Effector memory CD8-positive, alpha-beta T cell (primary cell): ENCODE measurements at regions not wholly inside any gene's neighbourhood (a gene's known extent, or its start where the extent isn't known, plus 50 kb on each side); places are given as distances from the start of the nearest gene placed in this dataset.

Source experiments
- ATAC-seq: fragments of 150-1000 bp; cut with Tn5 transposase; replicated peaks from 2 replicates; pipeline ENCODE4 v1.10.0; 2021; ENCODE audit warnings: mild to moderate bottlenecking, moderate library complexity
- DNase-seq, 3 experiments: peaks; one replicate each; pipeline ENCODE4 v3.0.0; 2021
- H3K27ac Mint-ChIP-seq, 2 donors: one replicate each; pipeline ENCODE4 v1.8.0; 2022; ENCODE audit warnings: mild to moderate bottlenecking in 2 of 2, mixed read lengths in 2 of 2, moderate library complexity in 2 of 2
- H3K27me3 Mint-ChIP-seq, 2 donors: one replicate each; pipeline ENCODE4 v1.8.0; 2022; ENCODE audit warnings: mixed read lengths in 2 of 2
- H3K36me3 Mint-ChIP-seq: one replicate; pipeline ENCODE4 v1.8.0; 2022; ENCODE audit warnings: mild to moderate bottlenecking, moderate library complexity, mixed read lengths; ENCODE audit not compliant: insufficient read depth
- H3K4me1 Mint-ChIP-seq, 2 donors: one replicate each; pipeline ENCODE4 v1.8.0; 2022; ENCODE audit warnings: low read depth in 2 of 2, mixed read lengths in 2 of 2
- H3K4me3 Mint-ChIP-seq, 2 donors: one replicate each; pipeline ENCODE4 v1.8.0; 2022; ENCODE audit warnings: mild to moderate bottlenecking in 2 of 2, mixed read lengths in 2 of 2, moderate library complexity in 2 of 2
- H3K9me3 Mint-ChIP-seq, 2 donors: one replicate each; pipeline ENCODE4 v1.8.0; 2022; ENCODE audit warnings: mixed read lengths in 2 of 2

DNA sequence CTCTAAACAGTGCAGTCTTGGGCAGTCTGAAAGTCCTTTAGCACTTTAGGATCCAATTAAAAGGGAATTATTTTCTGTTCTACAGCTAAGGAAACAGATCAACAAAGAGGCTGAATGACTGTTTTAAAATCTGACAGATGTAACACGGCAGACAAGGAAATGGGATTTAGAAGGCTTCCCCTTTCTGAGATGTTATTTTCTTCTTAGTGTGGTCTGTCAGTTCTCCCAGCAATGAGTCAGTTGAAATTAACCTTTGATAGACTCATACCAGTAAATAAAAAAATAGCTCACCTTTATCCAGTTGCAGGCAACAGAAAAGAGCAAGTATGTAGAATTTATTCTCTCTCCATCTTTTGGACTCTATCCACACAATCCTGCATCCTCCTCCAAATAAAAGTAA, 98.1 kb downstream of the NEDD1 start:
- Mint-ChIP-seq H3K36me3 (no peaks in the 10 kb centered on the region), H3K27ac (no peak overlapping the region), H3K4me3 (no peak overlapping the region), H3K9me3 (no peaks in the 10 kb centered on the region), H3K27me3 (peaks cover 38 to 48% of the 10 kb centered on the region in 2 donors), H3K4me1 (no peaks in the 10 kb centered on the region)
- ATAC-seq: no peak
- no peak for DNase-seq

DNA sequence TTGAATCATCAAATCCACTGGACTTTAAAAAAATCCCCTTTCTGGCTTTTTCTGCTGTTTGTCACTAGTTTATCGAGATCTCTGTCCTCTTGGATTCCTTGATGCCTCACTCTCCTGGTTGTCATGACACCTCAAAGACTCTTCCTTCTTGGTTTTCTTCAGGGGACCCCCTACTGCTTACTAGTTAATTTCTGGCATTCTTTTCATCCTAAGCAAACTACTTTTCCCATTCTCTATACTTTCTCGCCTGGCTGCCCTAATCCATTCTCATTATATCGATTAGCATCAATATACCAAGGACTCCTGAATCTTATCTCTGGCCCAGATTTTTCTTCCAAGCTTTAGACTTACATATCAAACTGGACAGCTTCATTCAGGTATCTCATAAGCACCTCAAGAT, 98.6 kb downstream of the NEDD1 start:
- Mint-ChIP-seq H3K36me3 (no peaks in the 10 kb centered on the region), H3K4me1 (no peaks in the 10 kb centered on the region), H3K27me3 (peaks cover 39 to 49% of the 10 kb centered on the region in 2 donors), H3K27ac (no peak overlapping the region), H3K4me3 (no peak overlapping the region), H3K9me3 (no peaks in the 10 kb centered on the region)
- DNase-seq (no peak), ATAC-seq (no peak)

DNA sequence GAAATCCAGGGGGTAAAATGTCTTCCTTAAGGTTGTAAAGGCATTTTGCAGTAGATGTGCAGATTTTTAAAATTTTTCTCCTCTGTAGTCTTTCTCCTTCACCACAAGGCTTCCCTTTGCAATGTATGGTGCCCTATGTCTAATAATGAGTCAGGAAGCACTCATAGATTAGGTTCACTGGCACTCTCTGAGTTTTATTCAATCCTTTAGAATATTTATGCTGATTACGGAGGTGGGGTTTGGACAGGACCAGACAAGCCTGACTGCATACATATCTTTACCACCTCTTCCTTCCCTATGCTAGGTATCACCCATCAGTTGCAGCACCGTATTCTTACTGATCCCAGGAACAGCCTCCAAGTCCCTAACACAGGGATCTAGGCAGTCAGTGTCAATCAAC, 99.5 kb downstream of the NEDD1 start:
- peaks cover 39 to 49% of the 10 kb centered on the region in 2 donors for H3K27me3 Mint-ChIP-seq
- ATAC-seq: no peak
- H3K36me3 Mint-ChIP-seq: no peaks in the 10 kb centered on the region
- DNase-seq: no peak
- no peak overlapping the region for H3K4me3 Mint-ChIP-seq
- no peak overlapping the region for H3K27ac Mint-ChIP-seq
- no peaks in the 10 kb centered on the region for H3K4me1 Mint-ChIP-seq
- no peaks in the 10 kb centered on the region for H3K9me3 Mint-ChIP-seq

DNA sequence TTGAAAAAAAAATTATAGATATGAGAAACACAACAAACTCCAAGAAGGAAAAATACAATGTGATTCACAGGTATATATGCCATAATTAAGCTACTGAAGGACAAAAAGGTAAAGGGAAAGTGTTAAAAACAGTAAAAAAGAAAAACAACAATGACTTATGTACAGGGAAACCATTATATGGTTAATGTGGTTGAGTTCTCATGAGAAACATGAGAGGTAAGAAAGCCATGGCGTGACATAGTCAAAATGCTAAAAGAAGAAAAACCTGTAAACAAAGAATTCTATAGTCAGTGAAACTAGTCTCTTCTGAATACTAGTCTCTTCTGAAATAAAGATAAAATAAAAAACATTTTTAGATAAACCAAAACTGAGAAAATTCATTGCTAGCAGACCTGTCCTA, 109.1 kb downstream of the NEDD1 start:
- peaks cover 21 to 34% of the 10 kb centered on the region in 2 donors for H3K27me3 Mint-ChIP-seq
- H3K4me1 Mint-ChIP-seq: no peaks in the 10 kb centered on the region
- no peaks in the 10 kb centered on the region for H3K9me3 Mint-ChIP-seq
- no peaks in the 10 kb centered on the region for H3K36me3 Mint-ChIP-seq
- ATAC-seq: no peak
- no peak overlapping the region for H3K4me3 Mint-ChIP-seq
- DNase-seq: no peak
- no peak overlapping the region for H3K27ac Mint-ChIP-seq

DNA sequence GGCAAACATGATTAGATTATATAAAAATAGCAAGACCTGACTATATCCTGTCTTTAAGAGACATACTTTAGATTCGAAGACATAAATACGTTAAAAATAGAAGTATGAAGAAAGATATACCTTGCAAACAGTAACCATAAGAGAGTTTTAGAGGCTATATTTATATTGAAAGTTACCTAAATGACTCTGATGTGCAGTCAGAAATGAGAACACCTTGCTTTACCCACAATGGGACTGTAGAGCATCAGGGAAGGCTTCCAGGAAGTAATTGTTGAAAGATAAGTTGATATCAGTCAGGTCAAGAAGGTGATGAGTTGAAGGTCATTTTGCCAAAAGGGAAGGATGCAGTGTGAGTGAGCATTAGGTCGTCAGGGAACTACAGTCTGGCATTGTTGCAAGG, 110.2 kb downstream of the NEDD1 start:
- no peaks in the 10 kb centered on the region for H3K36me3 Mint-ChIP-seq
- no peaks in the 10 kb centered on the region for H3K4me1 Mint-ChIP-seq
- ATAC-seq: no peak
- H3K27me3 Mint-ChIP-seq: peaks cover 21 to 34% of the 10 kb centered on the region in 2 donors
- H3K27ac Mint-ChIP-seq: no peak overlapping the region
- no peaks in the 10 kb centered on the region for H3K9me3 Mint-ChIP-seq
- H3K4me3 Mint-ChIP-seq: no peak overlapping the region
- DNase-seq: no peak

DNA sequence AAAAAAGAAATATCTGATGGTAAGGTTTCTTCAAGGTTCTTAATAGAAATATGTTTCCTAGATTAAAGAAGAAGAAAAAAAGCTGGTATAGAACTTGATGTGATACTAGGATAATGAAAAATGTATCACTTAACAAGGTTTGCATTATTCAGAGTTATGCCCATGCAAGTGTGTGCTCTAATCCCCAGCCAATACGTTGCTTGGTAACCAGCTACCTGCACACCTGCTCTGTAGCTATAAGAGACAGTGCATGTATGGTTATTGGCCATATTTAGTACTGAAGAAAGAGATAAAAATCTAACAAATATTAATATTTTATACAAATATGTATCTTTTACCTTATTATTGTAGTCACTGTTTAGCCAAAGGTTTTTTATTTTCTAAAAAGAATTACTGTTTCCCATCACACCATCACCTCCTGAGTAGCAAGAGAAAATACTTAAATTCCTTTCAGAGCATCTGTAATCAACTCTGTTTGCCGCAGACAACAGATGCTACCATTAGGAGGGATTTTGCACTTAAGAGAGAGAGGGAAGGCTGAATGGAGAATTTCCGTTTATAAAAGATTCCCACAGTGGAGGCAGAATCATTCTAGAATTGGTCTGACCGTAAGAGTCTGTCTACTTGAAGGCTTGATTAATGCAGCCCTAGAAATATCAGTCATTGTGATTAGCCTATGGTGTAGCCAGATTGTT, 115.6 kb downstream of the NEDD1 start:
- Mint-ChIP-seq H3K4me1 (no peaks in the 10 kb centered on the region), H3K36me3 (no peaks in the 10 kb centered on the region), H3K27me3 (no peaks in the 10 kb centered on the region), H3K4me3 (no peak overlapping the region), H3K9me3 (no peaks in the 10 kb centered on the region), H3K27ac (no peak overlapping the region)
- DNase-seq (no peak), ATAC-seq (no peak)

DNA sequence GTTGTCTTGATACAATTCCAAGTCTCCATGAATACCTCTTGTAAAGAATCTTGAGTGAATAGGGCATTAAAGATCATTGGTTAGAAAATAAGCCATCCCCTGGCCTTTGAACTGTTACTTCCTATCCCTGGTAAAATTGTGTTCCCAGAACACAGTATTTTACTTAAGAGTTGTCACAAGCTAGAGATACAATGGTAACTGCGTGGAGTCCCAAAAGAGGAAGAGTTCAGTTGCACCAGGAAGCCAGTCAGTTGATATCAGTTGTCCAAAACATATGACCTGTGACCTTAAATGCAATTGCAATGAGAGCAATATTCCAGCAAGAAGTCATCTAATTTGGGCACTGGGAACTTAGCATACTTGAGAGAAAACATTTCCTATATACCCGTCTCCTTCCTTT, 117.3 kb downstream of the NEDD1 start:
- Mint-ChIP-seq H3K9me3 (no peaks in the 10 kb centered on the region), H3K27ac (no peak overlapping the region), H3K4me3 (no peak overlapping the region), H3K27me3 (no peaks in the 10 kb centered on the region), H3K4me1 (no peaks in the 10 kb centered on the region), H3K36me3 (no peaks in the 10 kb centered on the region)
- DNase-seq: no peak
- ATAC-seq: no peak

DNA sequence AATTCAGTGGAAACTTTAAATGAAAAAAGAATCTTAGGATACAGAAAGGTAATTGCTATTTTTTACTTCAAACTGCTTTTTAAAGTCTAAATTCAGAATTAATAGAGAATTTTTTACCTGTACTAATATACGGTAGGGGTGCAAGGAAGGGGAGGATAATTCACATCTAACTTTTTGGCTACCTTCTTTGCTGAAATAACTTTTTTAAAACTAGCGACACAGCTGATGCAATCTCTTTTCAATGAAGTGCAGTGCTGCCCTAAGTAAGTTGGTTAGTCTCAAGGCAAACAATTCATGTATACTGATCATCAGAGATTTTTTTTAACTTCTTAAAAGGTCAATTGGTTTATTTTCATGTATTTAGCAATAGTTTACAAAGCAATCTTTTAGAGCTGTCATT, 119.8 kb downstream of the NEDD1 start:
- Mint-ChIP-seq H3K36me3 (no peaks in the 10 kb centered on the region), H3K4me3 (no peak overlapping the region), H3K27me3 (peaks cover 6 to 9% of the 10 kb centered on the region in 2 donors), H3K27ac (no peak overlapping the region), H3K9me3 (no peaks in the 10 kb centered on the region), H3K4me1 (no peaks in the 10 kb centered on the region)
- DNase-seq: no peak
- ATAC-seq: no peak

DNA sequence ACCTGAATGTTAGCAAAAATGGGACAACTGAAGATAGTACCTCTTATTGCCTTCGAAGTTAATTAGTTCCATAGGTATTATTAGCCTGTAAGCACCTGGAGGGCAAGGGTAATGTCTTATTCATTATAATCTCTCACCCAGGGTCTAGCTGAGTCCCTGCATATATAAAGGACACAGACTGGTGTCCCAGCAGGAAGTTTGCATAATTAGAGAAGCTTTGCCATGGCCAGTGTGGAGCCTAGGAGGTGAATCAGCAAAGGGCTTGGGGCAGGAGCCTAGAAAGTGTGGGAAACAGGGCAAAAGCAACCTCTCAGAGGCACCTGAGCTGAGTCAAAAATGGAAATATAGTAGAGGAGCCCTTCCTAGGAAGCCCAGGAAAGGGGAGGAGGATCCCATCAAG, 120.4 kb downstream of the NEDD1 start:
- Mint-ChIP-seq H3K4me3 (no peak overlapping the region), H3K4me1 (no peaks in the 10 kb centered on the region), H3K9me3 (no peaks in the 10 kb centered on the region), H3K36me3 (no peaks in the 10 kb centered on the region), H3K27me3 (peaks cover 9 to 11% of the 10 kb centered on the region in 2 donors), H3K27ac (no peak overlapping the region)
- DNase-seq: no peak
- ATAC-seq: no peak

DNA sequence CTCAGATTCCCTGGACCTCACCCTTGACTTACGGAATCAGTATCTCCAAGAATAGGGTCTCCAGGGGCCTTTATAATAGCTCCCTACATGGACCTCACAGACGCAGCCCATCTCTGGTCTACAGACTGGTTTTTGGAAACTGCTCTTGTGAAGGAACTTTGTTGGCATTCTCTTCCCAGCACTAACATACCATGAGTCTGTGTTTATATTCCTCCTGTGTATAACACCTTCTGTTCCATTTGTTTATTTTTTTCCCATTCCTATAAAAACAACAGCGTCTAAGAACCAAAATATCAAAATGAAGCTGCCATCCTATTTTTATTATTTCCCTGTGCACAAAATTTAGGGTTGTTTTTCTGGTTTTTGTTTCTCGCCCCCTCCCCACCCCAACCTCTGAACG, 131.1 kb downstream of the NEDD1 start:
- Mint-ChIP-seq H3K27me3 (peaks cover 7 to 18% of the 10 kb centered on the region in 2 donors), H3K27ac (no peak overlapping the region), H3K9me3 (peaks cover 0 to 2% of the 10 kb centered on the region in 2 donors), H3K36me3 (peaks cover 3% of the 10 kb centered on the region), H3K4me1 (peaks cover 0 to 2% of the 10 kb centered on the region in 2 donors), H3K4me3 (no peak overlapping the region)
- no peak for ATAC-seq
- no peak for DNase-seq

DNA sequence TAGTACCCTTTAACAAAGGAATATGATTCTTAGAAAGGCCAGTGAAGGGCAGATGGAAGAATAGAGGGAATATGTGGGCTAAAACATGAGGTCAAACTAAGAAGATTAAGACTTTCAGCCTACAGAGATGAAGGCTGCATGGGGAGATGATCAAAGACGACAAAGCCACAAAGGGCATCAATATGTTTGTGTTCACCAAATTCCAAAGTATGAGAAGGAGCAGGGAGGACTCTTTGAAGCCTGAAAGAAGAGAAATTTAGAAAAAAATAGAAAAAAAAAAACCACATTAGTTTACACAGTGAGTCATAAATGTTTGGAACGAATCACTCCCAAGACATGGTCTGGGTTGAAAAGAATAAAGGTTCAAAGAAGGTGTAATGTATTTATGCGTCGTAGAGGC, 131.8 kb downstream of the NEDD1 start:
- Mint-ChIP-seq H3K4me1 (peaks cover 0 to 2% of the 10 kb centered on the region in 2 donors), H3K9me3 (peaks cover 0 to 2% of the 10 kb centered on the region in 2 donors), H3K27ac (no peak overlapping the region), H3K27me3 (peaks cover 7 to 18% of the 10 kb centered on the region in 2 donors), H3K4me3 (no peak overlapping the region), H3K36me3 (no peaks in the 10 kb centered on the region)
- no peak for ATAC-seq
- DNase-seq: no peak

DNA sequence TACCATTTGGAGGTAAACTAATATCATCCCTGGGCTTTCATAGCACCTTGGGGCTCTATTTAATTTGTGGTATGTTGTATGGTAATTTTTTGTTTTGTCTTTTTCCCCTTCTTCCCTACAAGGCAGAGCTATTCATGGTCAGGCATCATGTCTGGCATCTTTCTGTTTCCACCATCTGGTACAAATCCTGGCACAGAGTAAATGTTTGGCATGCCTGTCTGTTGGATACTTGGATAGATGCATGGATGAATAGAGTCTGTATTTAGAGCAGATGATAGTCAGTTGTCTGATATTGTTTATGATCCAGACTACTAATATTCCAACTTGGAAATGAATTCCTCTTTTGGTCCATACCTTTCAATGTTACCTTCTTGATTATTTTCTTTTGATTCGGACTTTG, 139.8 kb downstream of the NEDD1 start:
- ATAC-seq: no peak
- H3K4me1 Mint-ChIP-seq: peaks cover 0 to 2% of the 10 kb centered on the region in 2 donors
- H3K9me3 Mint-ChIP-seq: no peaks in the 10 kb centered on the region
- H3K27ac Mint-ChIP-seq: no peak overlapping the region
- H3K4me3 Mint-ChIP-seq: no peak overlapping the region
- DNase-seq: no peak
- H3K27me3 Mint-ChIP-seq: peaks cover 8 to 11% of the 10 kb centered on the region in 2 donors
- no peaks in the 10 kb centered on the region for H3K36me3 Mint-ChIP-seq

DNA sequence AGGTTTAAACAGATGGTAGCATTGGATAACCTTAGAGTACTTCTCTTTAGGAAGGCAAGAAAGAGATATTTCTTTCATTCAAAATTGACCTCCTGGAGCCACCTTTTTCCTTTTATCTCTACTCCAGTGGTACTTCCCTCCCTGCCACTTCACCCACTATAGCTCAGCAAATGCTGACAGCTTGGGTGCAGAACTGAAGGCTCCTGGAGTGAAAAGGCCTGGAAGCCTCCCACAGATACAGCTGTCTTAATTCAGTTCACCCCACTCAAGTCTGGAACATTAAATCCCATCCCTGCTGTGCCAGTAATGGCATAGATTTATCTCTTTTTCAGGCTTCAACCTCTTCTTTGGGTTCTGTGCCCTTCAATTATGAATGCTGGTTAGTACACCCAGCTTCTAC, 140.3 kb downstream of the NEDD1 start:
- ATAC-seq: no peak
- Mint-ChIP-seq H3K4me1 (no peaks in the 10 kb centered on the region), H3K27ac (no peak overlapping the region), H3K36me3 (no peaks in the 10 kb centered on the region), H3K4me3 (no peak overlapping the region), H3K9me3 (no peaks in the 10 kb centered on the region), H3K27me3 (peaks cover 8 to 10% of the 10 kb centered on the region in 2 donors)
- DNase-seq: no peak

DNA sequence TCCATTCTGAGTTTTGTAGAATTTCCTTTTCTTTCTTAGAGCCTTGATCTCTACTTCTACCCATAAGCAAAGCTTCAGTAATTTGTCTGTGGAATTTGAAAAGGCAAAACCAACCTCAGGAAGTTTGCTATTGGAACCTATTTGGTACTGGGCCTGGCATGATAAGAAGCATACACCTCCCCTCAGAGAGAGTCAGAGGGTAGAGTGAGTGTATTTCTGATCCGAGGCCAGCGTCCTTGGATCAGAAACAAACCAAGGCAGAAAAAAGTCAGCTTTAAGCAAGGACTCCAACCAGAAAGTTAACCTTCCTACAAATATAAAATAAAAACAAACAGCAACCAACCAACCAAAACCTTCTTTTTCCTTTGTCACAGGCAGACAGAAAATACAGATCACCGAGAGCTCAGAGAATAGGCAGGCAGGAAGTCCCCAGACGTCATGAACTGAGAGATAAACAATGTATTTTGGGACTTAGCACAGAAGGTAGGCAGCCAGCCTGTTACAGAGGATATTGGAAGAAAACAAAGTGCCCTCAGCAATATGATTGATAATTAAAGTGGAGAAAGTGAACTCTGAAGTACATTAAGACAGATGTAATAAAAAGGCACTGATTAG, 141.5 kb downstream of the NEDD1 start:
- Mint-ChIP-seq H3K27me3 (peaks cover 12 to 16% of the 10 kb centered on the region in 2 donors), H3K27ac (no peak overlapping the region), H3K4me3 (no peak overlapping the region), H3K36me3 (no peaks in the 10 kb centered on the region), H3K9me3 (no peaks in the 10 kb centered on the region), H3K4me1 (no peaks in the 10 kb centered on the region)
- DNase-seq: no peak
- no peak for ATAC-seq
